Cerebellar cortex (tissue), 1 donor: ENCODE measurements at regions not wholly inside any gene's neighbourhood (a gene's known extent, or its start where the extent isn't known, plus 50 kb on each side); places are given as distances from the start of the nearest gene placed in this dataset.
"Not testable (repeated sequence)": the region's sequence is repeated elsewhere in the genome, so short reads cannot be mapped to it uniquely, and the experiment has no call there.

Experiments used
- DNase-seq: peaks from one replicate; pipeline ENCODE4 v3.0.0-alpha.2; 2015; ENCODE audit warnings: low spot score

DNA sequence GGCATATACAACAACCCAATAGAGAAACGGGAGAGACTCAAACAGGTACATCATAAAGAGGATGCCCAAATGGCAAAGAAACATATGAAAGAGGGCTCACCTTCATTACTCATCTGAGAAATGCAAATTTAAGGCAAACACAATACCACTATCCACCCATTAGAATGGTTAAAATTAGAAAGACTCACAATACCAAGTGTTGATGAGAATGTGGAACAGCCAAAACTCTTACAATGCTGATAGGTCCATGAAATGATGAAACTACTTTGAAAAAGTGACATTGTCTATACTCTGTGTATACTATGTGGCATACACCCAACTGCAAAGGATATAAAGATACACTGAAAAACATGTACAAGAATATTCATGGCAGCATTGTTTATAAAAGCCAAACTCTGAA, 96.2 kb upstream of the TSHZ3 start:
- no peak for DNase-seq

DNA sequence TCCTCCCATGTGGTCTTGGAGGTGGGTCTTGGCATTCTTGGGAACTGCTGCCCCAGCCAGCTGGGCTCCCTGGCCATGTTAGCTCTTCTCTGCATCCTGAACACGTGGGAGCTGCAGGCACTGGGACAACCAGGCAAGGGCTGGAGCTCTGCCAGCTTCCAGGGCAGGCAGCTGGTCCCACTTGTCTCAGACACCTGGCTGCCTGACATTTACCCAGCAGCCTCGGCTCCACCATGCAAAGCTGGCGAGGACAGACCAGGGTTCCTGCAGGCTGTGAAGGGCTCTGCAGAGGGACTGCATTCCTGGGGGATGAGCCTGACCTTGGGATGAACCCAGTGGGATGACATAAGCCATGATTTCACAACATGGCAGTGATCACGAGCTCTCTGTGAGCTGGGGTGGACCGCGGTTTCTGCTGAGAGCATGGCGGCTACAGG, 99.0 kb upstream of the TSHZ3 start:
- DNase-seq, result no peak

DNA sequence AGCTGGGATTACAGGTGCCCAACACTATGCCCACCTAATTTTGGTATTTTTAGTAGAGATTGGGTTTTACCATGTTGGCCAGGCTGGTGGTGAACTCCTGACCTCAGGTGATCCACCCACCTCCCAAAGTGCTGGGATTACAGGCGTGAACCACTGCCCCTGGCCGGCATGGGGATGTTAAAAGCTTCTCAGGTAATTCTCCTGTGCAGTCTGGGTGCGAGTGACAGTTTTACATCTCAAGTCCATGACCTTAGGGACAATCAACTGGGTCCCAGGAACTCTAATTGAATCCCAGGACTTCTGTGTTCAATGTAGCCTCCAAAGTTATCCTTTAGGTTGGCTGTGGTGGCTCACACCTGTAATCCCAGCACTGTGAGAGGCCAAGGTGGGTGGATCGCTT, 100.1 kb upstream of the TSHZ3 start:
- DNase-seq, result no peak

DNA sequence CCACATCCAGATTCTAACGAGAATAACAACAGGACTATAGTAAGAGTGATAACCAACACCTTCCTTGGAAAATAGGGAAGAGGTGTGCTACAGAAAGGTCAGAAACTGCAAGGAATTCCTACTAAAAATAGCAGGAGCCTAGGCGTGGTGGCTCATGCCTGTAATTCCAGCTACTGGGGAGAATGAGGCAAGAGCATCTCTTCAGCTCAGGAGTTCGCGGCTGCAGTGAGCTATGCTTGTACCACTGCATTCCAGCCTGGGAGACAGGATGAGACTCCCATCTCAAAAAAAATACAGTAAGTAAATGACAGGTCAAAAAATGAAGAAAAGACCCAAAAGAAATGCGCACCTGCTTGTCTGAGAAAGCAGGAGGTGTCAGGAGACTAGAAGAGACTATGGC, 101.5 kb upstream of the TSHZ3 start:
- no peak for DNase-seq

DNA sequence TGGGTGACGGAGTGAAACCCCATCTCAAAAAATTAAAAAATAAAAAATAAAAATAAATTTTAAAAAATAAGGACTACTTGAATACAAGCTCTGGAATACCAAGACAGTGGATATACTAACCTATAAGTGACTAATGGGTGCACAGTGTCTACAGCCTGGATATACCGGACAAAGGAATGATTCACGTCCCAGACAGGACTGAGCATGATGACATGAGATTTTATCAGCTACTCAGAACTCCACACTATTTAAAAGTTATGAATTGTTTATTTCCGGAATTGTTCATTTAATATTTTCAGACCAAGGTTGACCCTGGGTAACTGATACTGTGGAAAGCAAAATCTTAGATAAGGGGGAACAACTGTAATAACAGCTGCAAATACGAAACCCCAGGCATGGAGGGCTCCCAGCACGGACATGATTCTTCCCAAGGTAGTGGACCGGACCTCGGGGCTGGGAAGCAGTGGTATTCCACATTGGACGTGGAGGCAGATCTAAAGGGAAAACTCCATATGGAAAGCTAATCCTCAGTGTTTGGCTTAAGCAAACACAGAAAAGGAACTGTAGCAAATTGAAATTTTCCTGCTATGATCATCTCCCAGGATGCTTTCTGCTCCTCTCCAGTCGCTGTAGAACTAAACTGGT, 102.6 kb upstream of the TSHZ3 start:
- no peak for DNase-seq

DNA sequence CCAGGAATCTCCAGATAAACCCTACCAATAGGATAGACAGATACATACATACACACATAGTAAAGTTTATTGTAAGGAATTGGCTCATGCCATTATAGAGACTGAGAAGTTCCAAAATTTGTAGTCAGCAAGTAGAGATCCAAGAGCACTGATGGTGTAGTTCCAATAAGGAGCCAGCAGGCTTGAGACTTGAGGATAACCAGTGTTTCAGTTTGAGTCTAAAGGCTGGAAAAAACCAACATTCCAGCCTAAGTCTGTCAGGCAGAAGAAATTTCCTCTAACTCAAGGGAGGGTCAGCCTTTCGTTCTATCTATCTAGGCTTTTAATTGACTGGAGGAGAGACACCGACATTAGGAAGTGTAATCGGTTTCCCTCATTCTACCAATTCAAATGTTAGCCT, 110.2 kb upstream of the TSHZ3 start:
- no peak for DNase-seq

DNA sequence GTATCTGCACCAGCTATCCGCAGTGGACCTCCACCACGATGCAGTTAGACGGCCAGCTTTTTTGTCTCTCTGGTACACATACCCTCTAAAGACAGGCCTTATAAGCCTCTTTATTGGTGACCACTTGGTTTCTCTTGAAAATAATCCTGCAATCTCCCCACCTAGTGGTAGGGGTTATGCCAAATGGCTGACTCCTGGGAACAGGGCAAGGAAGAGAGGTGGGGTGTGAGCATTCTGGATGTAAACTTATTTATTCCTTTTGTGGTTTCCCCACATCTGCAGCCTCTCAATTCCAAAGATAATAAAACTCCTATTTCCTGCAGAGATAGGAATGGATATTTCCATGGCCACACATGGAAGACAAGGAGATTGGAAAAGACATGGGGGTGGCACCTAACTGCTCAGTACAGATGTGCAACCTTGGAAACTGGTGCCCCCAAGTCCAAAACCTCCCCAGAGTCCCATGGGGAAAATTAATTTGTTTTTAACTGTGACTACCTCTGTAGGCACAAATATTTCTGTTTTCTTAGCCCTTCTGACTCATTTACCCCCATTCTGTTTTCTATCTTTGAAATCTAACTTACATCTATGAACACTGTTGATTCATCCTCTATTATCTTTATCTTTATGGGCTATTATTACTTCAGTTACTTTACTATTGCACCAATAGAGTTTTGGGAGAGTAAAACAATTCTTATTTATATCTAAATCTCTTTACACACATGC, 112.7 kb upstream of the TSHZ3 start:
- no peak for DNase-seq

DNA sequence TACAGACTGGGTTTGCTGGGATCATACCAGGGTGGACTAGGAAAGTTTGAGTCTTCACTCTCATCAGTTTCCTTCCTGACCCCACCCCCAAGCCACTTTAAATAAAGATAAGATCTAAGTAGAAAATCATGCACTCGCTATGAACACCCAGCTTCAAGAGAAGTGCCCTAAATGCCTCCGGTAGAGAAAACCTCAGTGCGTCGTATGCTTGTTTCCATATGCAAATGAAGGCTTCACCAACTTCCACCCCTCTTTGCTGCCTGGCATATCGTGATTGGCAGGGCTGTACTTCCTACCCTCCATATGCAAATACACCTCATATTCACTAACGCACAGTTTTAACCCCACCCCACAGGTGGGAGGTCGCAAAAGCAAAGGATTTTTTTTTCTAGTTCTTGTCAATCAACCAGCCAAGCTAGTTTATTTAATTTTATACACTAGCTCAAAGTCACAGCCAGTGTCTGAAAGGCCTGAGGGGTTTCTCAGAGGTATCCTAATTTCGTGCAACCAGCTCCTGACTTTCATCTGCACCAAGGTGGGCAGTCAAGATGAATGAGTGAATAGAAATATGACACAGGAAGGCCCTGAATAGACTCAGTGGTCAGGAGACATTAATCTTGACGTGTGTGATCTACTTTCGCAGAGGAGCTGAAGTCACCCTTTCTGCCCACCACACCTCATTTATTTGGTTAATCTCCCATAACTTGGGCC, 121.1 kb upstream of the TSHZ3 start:
- no peak for DNase-seq

DNA sequence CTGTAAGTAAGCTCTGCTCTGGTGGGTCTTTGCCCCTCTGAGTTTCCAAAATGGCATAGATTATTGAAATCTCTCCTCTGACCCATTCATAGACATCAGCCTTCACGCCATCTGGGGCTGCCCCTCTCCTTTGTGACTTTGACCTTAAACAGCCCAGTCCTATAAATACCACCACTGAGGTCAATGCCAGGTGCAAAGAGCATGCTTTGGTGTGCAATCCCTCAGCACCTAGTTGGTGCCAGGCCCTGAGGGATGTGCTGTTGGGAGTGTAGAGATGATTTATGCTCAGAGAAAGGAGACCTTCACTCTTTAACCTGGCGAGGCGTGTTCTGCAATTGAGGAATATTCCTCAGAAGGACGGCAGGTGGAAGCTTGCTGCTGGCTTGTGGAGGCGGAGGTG, 121.7 kb upstream of the TSHZ3 start:
- no peak for DNase-seq

DNA sequence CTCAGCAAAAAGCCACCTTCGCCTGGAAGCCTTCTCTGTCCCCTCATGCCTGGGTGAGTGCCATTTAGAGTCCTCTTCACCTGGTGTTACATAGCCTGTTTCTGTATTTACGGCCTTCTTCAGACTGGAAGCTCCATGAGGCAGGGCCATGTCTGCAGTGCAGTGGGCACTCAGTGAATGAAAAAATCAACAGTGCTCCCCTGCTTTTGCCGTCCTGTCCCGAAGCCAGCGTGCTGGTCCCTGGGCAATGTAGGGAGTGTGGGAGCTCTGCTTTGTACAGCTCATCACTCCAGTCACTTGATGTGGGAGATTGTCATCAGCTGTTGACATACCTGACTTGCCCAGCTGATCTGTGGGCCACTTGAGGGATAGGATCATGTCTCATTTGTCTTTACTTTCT, 129.0 kb upstream of the TSHZ3 start:
- no peak for DNase-seq

DNA sequence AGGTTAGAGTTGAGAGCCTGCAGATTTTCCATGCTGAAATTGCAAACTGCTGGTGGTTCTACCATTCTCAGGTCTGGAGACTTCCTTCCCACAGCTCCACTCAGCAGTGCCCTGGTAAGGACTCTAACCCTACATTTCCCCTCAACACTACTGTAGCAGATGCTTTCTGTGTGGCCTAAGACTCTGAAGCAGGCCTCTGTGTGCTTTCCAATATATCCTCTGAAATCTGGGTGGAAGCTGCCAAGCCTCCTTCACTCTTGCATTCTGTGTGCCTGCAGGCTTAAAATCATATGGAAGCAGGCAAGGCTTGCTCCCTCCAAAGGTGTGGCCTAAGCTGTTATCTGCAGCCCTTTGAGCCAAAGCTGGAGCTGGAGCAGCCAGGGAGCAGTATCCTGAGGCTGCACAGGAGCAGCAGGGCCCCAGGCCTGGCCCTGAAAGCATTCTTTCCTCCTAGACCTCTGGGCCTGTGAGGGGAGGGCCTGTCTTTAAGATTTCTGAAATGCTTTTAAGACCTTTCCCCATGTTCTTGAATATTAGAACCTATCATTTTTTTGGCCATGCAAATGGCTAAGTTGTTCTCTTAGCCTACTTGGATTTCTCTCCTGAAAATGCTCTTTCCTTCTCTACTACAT, 134.1 kb upstream of the TSHZ3 start:
- no peak for DNase-seq

DNA sequence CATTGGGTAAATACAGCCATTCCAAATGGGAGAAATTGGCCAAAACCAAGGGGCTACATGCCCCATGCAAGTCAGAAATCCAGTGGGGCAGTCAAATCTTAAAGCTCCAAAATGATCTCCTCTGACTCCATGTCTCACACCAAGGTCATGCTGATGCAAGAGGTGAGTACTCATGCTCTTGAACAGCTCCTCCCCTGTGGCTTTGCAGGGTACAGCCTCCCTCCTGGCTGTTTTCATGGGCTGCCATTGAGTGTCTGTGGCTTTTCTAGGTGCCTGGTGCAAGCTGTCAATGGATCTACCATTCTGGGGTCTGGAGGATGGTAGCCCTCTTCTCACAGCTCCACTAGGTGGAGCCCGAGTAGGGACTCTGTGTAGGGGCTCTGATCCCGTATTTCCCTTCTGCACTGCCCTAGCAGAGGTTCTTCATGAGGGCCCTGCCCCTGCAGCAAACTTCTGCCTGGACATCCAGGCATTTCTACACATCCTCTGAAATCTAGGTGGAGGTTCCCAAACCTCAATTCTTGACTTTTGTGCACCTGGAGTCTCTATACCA, 135.7 kb upstream of the TSHZ3 start:
- DNase-seq, result not testable (repeated sequence)

DNA sequence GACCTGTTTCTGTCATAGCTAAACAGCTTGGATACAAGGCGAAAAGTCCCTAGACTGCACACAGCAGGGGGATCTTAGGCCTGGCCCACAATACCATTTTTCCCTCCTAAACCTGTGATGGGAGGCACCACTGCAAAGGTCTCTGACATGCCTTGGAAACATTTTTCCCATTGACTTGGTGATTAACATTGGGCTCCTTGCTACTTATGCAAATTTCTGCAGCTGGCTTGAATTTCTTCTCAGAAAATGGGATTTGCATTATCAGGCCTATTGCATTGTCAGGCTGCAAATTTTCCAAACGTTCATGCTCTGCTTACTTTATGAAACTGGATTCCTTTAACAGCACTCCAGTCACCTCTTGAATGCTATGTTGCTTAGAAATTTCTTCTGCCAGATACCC, 136.2 kb upstream of the TSHZ3 start:
- DNase-seq, result no peak

DNA sequence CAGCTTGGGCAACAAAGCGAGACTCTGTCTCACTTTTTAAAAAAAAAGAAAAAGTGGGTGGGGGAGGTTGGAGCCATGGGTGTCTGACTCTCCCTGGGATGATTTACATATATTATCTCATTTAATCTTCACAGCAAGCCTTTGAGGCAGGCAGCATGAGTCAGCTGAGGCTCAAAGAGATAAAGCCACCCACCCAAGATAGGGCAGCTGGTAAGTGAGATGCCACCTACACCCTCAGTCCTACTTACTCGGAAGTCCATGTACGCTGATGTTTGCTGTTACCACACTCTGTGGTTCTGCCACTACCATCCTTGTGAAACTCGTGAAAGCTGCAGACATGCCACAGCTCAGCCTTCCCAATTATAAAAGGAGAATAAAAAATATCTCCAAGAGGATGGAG, 142.0 kb upstream of the TSHZ3 start:
- DNase-seq, result no peak

DNA sequence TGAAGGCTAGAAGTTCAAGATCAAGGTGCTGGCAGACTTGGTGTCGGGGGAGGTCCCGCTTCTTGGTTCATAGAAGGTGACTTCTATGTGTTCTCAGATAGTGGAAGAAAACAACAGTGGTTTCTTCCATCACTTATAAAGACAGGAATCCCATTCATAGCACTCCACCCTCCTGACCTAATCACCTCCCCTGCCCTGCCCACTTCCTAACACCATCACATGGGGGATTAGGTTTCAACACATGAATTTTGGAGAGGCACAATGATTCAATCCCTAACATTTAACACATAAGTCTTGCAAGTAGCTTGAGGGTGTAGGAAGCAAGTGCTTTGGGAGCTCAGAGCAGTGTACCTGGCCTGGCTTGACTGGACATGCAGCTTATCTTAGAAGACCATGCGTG, 142.8 kb upstream of the TSHZ3 start:
- no peak for DNase-seq

DNA sequence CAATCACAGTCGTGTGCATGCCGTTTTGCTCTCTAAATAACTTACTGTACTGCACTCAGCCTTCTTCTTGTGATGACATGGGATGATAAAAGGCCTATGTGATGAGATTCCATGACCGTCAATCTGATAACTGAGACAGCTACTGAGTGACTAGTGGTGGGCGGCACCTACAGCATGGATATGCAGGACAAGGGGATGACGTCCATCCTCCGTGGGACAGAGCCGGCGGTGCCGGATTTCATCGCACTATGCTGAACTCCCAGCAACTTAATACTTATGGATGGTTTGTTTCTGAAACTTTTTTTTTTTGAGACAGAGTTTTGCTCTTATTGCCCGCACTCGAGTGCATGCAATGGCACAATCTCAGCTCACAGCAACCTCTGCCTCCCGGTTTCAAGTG, 146.8 kb upstream of the TSHZ3 start:
- no peak for DNase-seq

DNA sequence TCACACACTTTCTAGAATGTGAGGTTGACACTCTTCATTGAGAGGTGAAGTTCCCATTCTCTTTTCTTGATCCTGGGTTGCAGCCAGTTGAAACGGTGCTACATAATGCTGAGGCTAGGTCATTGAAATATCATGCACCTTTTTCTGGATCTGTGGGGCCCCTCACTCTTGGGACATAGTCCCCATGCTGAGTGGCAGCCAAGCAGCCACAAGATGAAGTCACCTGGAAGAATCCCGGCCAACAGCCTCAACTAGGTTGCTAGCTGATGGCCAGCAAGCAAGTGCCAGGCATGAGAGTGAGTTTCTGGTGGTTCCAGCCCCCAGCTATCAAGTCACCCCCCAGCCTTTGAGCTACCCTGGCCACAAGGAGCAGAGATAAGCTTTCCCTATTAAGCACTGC, 148.5 kb upstream of the TSHZ3 start:
- DNase-seq, result no peak

DNA sequence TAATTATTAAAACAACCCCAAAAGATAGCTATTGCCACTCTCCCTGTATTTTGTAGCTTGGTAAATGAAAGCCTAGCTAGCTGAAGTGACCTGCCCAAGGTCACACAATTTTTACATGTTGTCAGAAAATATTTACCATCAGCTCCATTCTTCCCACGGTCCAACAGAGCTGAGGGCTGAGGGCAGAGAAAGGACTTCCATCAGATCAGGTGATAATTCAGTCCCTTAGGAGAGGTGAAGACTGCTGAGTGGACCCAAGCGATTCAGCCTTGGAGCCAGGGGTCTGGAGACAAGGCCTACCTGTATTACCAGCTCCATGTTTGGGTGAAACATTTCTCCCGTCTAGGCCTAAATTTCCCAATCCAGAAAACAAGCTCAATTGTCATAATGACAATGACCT, 149.5 kb upstream of the TSHZ3 start:
- no peak for DNase-seq

DNA sequence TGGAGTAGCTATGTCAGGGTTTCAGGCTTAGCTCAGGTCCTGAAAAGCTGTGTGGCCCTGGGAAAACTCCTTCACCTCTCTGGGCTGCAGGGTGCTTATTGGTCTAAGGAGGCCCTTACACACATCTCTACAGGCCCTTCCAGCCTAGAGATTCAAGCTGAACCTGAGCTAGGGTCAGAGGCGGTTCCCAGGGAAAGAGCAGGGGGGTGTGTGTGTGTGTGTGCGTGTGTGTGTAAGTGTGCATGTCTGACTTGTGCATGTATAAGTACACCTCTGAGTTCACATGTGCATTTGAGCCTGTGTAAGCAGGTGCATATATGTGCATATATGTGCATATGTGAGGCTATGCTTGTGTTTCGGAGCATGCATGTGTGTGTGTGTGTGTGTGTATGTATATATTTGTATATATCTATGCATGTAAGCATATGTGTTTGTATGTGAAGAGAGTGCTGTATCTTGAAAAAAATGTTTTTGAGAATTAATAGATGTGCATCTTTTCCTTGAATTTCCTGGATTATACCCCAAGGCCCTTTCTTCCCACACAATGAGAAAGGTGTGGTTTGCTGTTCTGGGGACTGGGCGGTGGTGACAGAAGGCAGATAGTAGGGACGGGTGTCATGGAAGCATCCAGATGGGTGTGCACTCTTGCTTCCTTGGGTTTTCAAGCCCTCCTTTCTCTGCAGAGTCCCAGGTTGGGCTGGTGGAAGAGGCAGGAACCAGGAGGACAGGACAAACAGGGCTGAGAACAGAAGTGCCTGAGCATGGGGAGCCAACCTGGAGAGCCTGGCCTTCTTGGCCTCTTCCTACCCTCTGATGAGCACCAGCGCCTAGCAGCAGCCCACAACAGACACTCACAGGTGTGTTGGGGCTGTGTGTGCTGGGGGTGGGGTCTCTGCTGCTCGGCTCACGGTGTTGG, 150.3 kb upstream of the TSHZ3 start:
- no peak for DNase-seq

DNA sequence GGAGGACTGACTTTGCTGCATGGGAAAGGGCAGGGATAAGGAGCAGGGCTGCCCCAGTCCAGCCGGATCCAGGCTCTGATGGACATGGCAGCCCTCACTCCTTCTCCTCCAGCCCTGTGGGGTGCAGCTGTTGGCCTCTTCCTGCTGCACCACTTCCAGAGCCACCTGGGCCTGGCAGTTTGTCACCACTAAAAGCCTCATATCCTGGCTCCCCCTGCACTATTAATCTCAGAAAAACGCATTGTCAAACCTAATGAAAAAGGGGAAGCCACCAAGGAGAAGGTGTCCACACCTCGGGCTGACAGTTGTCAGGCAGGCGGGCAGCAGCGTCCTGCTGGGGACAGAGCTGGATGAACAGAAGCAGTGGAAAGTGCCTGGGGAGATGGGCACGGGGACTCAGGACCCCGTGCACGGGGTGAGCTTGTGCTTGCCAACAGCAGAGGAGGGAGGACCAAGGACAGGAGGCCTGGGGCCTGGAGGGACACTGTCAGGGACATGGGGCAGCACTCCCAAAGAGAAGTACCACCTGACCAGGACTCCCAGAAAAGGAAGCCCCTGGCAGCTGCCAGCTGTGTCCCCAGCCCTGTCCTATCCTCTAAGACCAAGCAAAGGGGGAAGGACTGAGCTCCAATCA, 151.1 kb upstream of the TSHZ3 start:
- no peak for DNase-seq

DNA sequence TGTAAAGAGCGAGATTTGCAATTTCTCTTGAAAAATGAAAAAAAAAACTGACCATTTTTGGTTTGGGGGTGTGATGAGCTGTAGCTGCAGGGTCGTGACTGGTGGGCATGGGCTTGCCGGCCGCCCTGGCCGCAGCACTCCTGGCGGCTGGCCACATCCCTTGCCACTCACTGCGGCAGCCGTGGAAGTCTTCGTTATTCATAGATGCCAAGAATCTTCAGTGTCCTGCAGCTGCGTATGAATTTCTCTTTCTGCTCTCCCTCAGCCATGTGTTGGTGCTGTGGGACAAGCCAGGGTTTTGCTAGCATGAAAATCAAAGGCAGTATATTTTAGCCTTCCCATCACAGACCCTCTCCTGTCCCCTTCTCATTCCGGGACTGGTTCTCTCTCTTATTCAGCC, 151.7 kb upstream of the TSHZ3 start:
- no peak for DNase-seq
